GM18505 (cell line): ENCODE measurements at regions not wholly inside any gene's neighbourhood (a gene's known extent, or its start where the extent isn't known, plus 50 kb on each side); places are given as distances from the start of the nearest gene placed in this dataset.

Source experiments
- ATAC-seq: cut with Tn5 transposase; IDR thresholded peaks from one replicate; pipeline ENCODE4 v1.9.1; 2021; ENCODE audit not compliant: unreplicated experiment
- POLR2A ChIP-seq: IDR thresholded peaks from 4 replicates; pipeline ENCODE4 v1.6.1; 2011; ENCODE audit warnings: borderline replicate concordance; ENCODE audit not compliant: insufficient read depth, insufficient read length; ENCODE audit errors: extremely low read depth

GRCh38 chr6:92779746-92780145 lies 639.6 kb downstream of the EPHA7 start:
- no peak for ATAC-seq
- no peak for TF ChIP-seq POLR2A

- peak; percentile 68 for ATAC-seq
- TF ChIP-seq POLR2A: no peak
Observed at GRCh38 chr6:92777146-92777740, 642.1 kb downstream of the EPHA7 start.

GRCh38 chr6:92770540-92770939 lies 648.8 kb downstream of the EPHA7 start:
- ATAC-seq: no peak
- TF ChIP-seq POLR2A: no peak

GRCh38 chr6:92767101-92767500 lies 652.3 kb downstream of the EPHA7 start:
- no peak for TF ChIP-seq POLR2A
- ATAC-seq: no peak

- no peak for TF ChIP-seq POLR2A
- no peak for ATAC-seq
Observed at GRCh38 chr6:92763680-92764079, 655.7 kb downstream of the EPHA7 start.

GRCh38 chr6:92763274-92763584 lies 656.1 kb downstream of the EPHA7 start:
- ATAC-seq: no peak
- no peak for TF ChIP-seq POLR2A

- TF ChIP-seq POLR2A: no peak
- ATAC-seq: no peak
Observed at GRCh38 chr6:92762443-92763273, 656.7 kb downstream of the EPHA7 start.

GRCh38 chr6:92759178-92759577 lies 660.2 kb downstream of the EPHA7 start:
- no peak for TF ChIP-seq POLR2A
- no peak for ATAC-seq

GRCh38 chr6:92757925-92758324 lies 661.4 kb downstream of the EPHA7 start:
- no peak for ATAC-seq
- TF ChIP-seq POLR2A: no peak

GRCh38 chr6:92756912-92757311 lies 662.4 kb downstream of the EPHA7 start:
- no peak for ATAC-seq
- TF ChIP-seq POLR2A: no peak

- no peak for ATAC-seq
- TF ChIP-seq POLR2A: no peak
Observed at GRCh38 chr6:92753956-92754355, 665.4 kb downstream of the EPHA7 start.

- no peak for TF ChIP-seq POLR2A
- ATAC-seq: no peak
Observed at GRCh38 chr6:92752114-92752513, 667.2 kb downstream of the EPHA7 start.

GRCh38 chr6:92748131-92748530 lies 671.2 kb downstream of the EPHA7 start:
- TF ChIP-seq POLR2A: no peak
- no peak for ATAC-seq

GRCh38 chr6:92737983-92738382 lies 681.4 kb downstream of the EPHA7 start:
- TF ChIP-seq POLR2A: no peak
- no peak for ATAC-seq
